Choroid plexus epithelial cell (primary cell): ENCODE measurements at regions not wholly inside any gene's neighbourhood (a gene's known extent, or its start where the extent isn't known, plus 50 kb on each side); places are given as distances from the start of the nearest gene placed in this dataset.

Experiments
- DNase-seq: peaks from one replicate; pipeline ENCODE4 v3.0.0-alpha.2; 2010; ENCODE audit warnings: low read depth
- H3K4me3 ChIP-seq: 2 replicates; pipeline ENCODE4 v1.5.1; 2011; ENCODE audit warnings: low read depth, mild to moderate bottlenecking, control low read depth, low read length, moderate library complexity
- CTCF ChIP-seq: conservative IDR thresholded peaks from 2 replicates; pipeline ENCODE4 v1.5.1; 2011; ENCODE audit warnings: low read depth, mild to moderate bottlenecking, control low read depth, inconsistent platforms, low read length, moderate library complexity

- H3K4me3 ChIP-seq, result no peak overlapping the region
- no peak for DNase-seq
- TF ChIP-seq CTCF, result no peak
Measured at GRCh38 chr2:84247532-84247931, 211.5 kb downstream of the SUCLG1 start.

- no peak for DNase-seq
- no peak for TF ChIP-seq CTCF
- H3K4me3 ChIP-seq, result no peak overlapping the region
Measured at GRCh38 chr2:84243788-84244733, 215.0 kb downstream of the SUCLG1 start.

- no peak for DNase-seq
- no peak overlapping the region for H3K4me3 ChIP-seq
- no peak for TF ChIP-seq CTCF
Measured at GRCh38 chr2:84238907-84239306, 220.2 kb downstream of the SUCLG1 start.

- no peak for TF ChIP-seq CTCF
- DNase-seq, result no peak
- no peak overlapping the region for H3K4me3 ChIP-seq
Measured at GRCh38 chr2:84236288-84236687, 222.8 kb downstream of the SUCLG1 start.

GRCh38 chr2:84234103-84234502, 225.0 kb downstream of the SUCLG1 start:
- no peak for DNase-seq
- H3K4me3 ChIP-seq, result no peak overlapping the region
- no peak for TF ChIP-seq CTCF

- no peak overlapping the region for H3K4me3 ChIP-seq
- TF ChIP-seq CTCF, result no peak
- DNase-seq, result no peak
Measured at GRCh38 chr2:84231478-84231877, 227.6 kb downstream of the SUCLG1 start.

GRCh38 chr2:84224121-84224520, 235.0 kb downstream of the SUCLG1 start:
- no peak overlapping the region for H3K4me3 ChIP-seq
- DNase-seq, result no peak
- no peak for TF ChIP-seq CTCF
